ENCODE measurements at regions not wholly inside any gene's neighbourhood (a gene's known extent, or its start where the extent isn't known, plus 50 kb on each side); places are given as distances from the start of the nearest gene placed in this dataset.

DNA sequence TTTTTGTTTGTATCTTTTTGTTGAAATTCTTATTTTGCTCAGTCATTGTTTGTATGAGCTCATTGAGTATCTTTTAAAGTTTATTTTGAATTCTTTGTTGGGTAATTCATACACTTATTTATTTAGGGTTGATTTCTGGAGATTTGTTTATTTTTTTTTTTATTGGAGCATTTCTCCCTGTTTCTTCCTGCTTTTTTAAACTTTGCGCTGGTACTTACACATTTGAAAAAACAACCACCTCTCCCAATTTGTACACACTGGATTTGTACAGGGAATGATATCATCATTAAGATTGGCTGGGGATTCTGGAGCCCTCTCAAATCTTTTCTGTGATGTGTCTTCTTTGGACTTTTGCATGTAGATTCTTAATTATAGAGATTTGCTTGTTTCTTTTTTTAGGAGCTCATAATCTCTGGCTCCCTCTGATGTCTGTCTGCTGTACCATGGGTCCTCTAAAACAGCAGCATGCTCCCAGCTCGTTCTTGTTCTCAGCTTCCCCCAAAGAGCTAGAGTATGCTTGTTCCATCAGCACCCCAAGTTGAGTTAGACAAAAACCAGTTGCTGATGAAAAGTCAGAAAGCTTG lies 310.7 kb downstream of the DUSP10 start:
- H3K36me3 ChIP-seq: no peaks in the 10 kb centered on the region
- no peak overlapping the region for H3K27ac ChIP-seq
- intact Hi-C loops (cut with DNase I): loop anchor here (10.0 kb wide), 2 partner anchors 556 to 616 kb away; partner anchors contain the start of gene HLX
- TF ChIP-seq, protein P1, sequence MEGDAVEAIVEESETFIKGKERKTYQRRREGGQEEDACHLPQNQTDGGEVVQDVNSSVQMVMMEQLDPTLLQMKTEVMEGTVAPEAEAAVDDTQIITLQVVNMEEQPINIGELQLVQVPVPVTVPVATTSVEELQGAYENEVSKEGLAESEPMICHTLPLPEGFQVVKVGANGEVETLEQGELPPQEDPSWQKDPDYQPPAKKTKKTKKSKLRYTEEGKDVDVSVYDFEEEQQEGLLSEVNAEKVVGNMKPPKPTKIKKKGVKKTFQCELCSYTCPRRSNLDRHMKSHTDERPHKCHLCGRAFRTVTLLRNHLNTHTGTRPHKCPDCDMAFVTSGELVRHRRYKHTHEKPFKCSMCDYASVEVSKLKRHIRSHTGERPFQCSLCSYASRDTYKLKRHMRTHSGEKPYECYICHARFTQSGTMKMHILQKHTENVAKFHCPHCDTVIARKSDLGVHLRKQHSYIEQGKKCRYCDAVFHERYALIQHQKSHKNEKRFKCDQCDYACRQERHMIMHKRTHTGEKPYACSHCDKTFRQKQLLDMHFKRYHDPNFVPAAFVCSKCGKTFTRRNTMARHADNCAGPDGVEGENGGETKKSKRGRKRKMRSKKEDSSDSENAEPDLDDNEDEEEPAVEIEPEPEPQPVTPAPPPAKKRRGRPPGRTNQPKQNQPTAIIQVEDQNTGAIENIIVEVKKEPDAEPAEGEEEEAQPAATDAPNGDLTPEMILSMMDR (IDR thresholded peaks at IDR 0.05): no peak
- H3K4me1 ChIP-seq: no peaks in the 10 kb centered on the region
- H3K4me3 ChIP-seq: no peak overlapping the region
- no peaks in the 10 kb centered on the region for H3K27me3 ChIP-seq
- no peaks in the 10 kb centered on the region for H3K9me3 ChIP-seq
- DNase-seq: no peak
- H3K9ac ChIP-seq (ENCODE audit: low read depth in 2 of 2, low read length in 2 of 2): no peak overlapping the region

DNA sequence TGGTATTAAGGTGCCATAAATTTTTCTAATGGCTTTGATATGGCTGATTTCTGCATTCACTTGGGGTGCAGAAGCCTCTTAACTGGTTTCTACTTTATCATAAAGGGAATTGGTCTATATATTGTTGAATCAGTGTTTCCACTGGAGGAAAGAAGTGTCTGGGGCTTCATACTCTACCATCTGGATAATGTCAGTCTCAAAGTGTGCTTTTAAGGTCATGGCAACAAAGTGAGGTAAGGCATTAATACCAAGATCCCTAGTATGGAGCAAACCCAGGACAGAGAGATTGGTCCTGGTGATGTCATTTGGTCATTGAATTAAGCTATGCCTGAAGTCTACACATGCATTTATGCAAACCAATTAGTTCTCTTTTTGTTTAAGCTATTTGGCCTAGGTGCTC lies 309.9 kb downstream of the DUSP10 start:
- Histone ChIP-seq H3K27ac (no peak overlapping the region), H3K9me3 (no peaks in the 10 kb centered on the region), H3K4me3 (no peak overlapping the region), H3K27me3 (no peaks in the 10 kb centered on the region), H3K4me1 (no peaks in the 10 kb centered on the region), H3K9ac (ENCODE audit: low read depth in 2 of 2, low read length in 2 of 2) (no peak overlapping the region), H3K36me3 (no peaks in the 10 kb centered on the region)
- DNase-seq: no peak
- TF ChIP-seq, protein P1 (IDR thresholded peaks at IDR 0.05): no peak
- intact Hi-C loops (cut with DNase I): loop anchor here (10.0 kb wide), 2 partner anchors 557 to 617 kb away; partner anchors contain the start of gene HLX

DNA sequence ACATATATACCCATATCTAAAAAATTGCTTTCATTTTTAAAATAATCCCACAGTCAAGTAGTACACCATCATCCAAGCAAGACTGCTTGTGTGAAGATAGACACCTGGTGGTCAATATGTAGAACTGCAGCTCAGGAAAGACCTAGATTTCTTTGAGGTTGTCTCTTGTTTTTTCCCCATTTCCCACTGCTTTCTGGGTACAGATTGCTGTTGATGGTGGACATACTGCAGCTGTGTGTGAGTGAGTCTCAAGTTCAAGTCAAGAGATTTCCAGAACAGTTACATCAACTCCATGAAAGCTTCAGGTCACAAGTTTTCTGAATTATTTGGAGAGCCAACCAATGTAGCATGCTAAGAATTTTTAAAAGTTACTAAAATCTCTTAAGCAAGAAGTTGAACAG lies 306.4 kb downstream of the DUSP10 start:
- TF ChIP-seq, protein P1 (IDR thresholded peaks at IDR 0.05): peak; percentile 91
- Histone ChIP-seq H3K4me3 (no peak overlapping the region), H3K9me3 (no peaks in the 10 kb centered on the region), H3K27me3 (no peaks in the 10 kb centered on the region), H3K9ac (ENCODE audit: low read depth in 2 of 2, low read length in 2 of 2) (no peak overlapping the region), H3K36me3 (no peaks in the 10 kb centered on the region), H3K4me1 (no peaks in the 10 kb centered on the region), H3K27ac (no peak overlapping the region)
- intact Hi-C loops (cut with DNase I): loop anchor here (10.0 kb wide), 2 partner anchors 561 to 621 kb away; partner anchors contain the start of gene HLX
- no peak for DNase-seq

DNA sequence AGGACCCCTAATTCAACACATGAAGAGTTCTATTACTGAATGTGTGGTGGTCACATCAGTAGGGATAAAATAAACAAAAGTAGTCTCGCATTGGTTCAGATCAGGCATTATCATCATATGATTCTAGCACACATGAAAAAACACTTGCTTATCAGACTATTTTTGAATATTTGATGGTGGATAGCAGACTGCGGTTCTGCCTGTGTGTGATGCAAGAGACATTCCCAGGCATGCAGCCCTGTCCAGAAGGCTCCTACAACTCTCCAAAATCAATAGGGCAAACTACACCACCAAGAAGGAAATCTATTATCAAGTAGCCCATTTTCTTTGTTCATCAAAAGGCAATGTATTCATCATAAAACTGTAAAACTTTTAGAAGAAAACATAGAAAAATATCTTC lies 304.7 kb downstream of the DUSP10 start:
- no peak overlapping the region for H3K4me3 ChIP-seq
- H3K27ac ChIP-seq: no peak overlapping the region
- H3K9ac ChIP-seq (ENCODE audit: low read depth in 2 of 2, low read length in 2 of 2): no peak overlapping the region
- TF ChIP-seq, protein P1 (IDR thresholded peaks at IDR 0.05): no peak
- intact Hi-C loops (cut with DNase I): loop anchor here (10.0 kb wide), 2 partner anchors 562 to 622 kb away; partner anchors contain the start of gene HLX
- no peaks in the 10 kb centered on the region for H3K4me1 ChIP-seq
- DNase-seq: no peak
- H3K27me3 ChIP-seq: no peaks in the 10 kb centered on the region
- H3K9me3 ChIP-seq: no peaks in the 10 kb centered on the region
- H3K36me3 ChIP-seq: no peaks in the 10 kb centered on the region

DNA sequence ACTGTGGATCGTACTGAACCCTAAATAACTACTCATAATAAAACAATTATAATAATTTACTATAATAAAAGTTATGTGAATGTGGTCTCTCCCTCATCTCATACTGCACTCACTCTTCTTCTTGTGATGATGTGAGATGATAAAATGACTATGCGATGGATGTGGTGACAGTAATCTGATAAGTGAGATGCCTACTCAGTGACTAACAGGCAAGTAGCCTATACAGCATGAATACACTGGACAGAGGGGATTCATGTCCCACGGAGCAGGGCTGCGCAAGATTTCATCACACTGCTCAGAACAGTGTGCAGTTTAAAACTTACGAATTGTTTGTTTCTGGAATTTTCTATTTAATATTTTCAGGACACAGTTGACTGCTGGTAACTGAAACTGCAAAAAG lies 304.0 kb downstream of the DUSP10 start:
- intact Hi-C loops (cut with DNase I): loop anchor here (10.0 kb wide), 2 partner anchors 563 to 623 kb away; partner anchors contain the start of gene HLX
- TF ChIP-seq, protein P1 (IDR thresholded peaks at IDR 0.05): no peak
- Histone ChIP-seq H3K9me3 (no peaks in the 10 kb centered on the region), H3K27me3 (no peaks in the 10 kb centered on the region), H3K9ac (ENCODE audit: low read depth in 2 of 2, low read length in 2 of 2) (no peak overlapping the region), H3K4me3 (no peak overlapping the region), H3K4me1 (no peaks in the 10 kb centered on the region), H3K27ac (no peak overlapping the region), H3K36me3 (no peaks in the 10 kb centered on the region)
- DNase-seq: no peak
